NOMO-1 treated with dmso at 0.1 percent for 144 hours (cell line): ENCODE measurements at regions not wholly inside any gene's neighbourhood (a gene's known extent, or its start where the extent isn't known, plus 50 kb on each side); places are given as distances from the start of the nearest gene placed in this dataset.

Source experiments
- DNase-seq: peaks from one replicate; lab custom pipeline; 2025; ENCODE audit not compliant: unreplicated experiment; lab: John Stamatoyannopoulos, UW

DNA sequence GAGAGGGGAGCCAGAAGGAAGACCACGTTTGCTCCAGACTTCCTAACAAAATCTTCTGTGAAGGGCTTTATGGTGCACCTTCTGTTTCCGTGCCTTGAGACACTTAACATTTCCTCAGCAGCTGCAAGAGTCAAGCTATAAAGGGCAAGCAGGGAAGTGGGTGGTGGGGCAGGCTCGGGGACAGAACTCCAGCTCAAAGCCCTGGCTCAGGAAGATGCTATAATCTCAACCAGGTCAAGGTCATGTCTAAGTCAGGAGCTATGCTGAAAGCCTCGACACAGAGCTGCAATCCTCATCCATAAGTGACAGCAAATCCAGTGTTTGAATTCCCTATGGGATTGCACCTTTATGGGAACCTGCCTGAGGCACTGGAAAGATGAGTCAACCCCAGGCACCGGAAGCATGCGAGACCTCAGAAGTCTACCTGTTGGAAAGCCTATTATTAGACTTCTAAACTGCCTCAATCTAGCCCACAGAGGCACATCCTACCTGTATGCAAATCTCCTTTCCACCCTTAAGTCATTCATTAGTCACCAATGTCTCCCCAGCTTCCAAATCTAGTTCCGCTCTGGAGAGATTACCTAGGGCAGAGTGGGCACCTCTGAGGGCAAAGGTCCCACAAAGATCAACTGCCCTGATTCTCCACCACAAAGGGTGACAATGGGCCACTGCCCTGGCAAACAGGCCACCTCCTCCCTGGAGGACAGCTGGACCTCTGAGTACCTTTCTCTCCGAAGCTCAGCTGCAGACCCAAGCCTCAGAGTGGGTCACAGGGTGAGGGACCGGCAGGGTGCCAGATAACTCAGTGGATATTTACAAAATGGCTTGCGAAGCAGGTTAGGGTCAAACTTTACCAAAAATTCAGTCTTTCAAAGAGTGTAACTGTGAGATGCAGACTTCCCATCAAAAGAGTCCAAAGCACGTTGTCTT is 287.0 kb downstream of the CDC5L start:
- no peak for DNase-seq

DNA sequence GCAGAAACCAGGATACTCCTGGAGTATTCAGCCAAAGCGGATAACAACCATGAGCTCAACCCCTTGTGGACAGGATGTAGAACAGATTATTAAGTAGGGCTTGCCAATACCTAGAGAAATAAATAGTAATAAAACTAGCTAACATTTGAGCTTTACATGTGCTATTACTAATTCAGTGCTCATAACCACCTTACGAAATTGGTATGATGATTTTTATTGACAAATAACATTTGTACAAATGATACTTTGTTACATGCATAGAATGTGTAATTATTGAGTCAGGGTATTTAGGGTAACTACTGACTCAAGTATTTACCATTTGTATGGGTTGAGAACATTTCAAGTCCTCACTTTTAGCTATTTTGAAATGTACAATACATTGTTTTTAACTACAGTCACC is 287.9 kb downstream of the CDC5L start:
- no peak for DNase-seq

DNA sequence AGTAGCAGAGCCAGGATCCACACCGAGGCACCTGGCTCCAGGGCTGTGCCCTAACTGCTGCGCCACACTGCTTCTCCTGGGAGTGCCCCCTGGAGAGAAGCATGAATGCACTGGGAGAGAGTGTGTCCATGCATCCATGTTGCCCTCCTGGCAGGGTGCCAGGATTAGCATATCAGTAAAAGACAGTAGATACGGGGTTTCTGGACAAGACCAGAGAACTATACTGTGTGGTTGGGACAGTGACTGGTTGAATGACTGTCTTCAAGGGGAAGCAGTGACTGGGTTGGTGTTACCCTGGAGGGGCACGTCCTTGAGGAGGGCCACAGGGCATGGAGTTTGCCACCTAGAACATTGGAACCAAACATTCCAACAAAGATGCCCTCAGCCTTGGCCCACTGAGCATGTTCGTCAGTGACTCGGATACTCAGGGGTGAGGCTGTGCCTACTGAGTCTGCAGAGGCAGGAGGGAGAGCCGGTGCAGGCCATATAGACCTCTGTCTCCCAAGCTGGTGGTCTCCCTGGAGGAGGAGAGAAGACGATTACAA is 288.8 kb downstream of the CDC5L start:
- no peak for DNase-seq

DNA sequence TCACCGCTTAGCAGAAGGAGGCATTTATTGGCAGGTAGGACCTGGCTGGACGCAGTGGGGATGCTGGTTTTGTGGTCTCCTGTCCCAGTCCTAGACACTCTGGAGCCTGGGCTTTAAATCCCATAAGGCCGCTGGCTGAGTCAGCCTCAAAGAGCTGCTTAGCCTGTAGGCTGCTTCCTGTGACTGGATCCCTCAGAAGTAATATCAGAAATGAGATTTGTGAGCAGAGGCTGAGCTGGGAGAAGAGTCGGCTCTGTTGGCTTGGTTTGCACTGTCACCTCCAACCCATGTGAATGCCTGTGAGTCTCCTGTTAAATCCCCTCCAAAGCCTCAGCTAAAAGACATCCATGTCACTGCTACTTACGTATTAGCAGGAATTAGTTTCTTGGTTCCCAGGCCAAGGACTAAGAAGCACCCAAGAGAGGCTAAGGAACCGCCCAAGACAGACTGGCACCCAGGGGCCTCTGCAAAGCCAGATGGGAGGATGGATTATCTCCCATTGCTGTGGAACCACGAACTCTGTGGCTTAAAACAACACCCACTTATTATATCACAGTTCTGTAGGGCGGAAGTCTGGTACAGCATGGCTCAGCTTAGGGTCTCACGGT is 289.4 kb downstream of the CDC5L start:
- DNase-seq = no peak

DNA sequence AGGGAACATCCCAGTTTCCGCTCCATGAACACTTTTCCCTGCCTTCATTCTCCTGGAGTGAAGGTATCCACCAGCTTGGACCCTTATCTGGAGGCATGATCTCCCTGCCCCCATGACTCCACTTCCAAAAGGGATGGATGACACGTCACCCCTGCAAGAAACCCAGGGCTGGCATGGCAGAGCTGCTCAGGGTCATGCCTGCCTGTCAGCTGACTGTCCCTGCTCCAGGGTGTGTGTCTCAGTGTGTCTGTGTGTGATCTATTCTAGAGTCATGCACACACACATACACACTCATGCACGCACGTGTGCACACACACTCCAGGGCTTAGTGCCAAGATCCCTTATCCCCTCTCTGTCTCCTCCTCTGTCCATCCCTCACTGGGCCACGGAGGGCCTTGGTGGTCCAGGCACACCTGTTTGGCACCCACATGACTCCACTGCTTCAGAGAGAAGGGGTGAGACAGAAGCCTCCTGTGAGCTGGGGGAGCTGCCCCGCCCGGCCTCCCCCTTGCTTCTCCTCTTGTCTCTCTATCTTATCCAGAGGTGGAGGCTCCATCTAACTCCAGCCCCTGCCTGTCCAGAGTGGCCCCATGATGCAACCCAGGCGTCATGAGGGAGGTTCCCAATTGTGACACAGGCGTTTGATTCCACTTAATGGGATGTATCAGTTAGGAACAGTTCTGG is 290.9 kb downstream of the CDC5L start:
- DNase-seq = no peak

DNA sequence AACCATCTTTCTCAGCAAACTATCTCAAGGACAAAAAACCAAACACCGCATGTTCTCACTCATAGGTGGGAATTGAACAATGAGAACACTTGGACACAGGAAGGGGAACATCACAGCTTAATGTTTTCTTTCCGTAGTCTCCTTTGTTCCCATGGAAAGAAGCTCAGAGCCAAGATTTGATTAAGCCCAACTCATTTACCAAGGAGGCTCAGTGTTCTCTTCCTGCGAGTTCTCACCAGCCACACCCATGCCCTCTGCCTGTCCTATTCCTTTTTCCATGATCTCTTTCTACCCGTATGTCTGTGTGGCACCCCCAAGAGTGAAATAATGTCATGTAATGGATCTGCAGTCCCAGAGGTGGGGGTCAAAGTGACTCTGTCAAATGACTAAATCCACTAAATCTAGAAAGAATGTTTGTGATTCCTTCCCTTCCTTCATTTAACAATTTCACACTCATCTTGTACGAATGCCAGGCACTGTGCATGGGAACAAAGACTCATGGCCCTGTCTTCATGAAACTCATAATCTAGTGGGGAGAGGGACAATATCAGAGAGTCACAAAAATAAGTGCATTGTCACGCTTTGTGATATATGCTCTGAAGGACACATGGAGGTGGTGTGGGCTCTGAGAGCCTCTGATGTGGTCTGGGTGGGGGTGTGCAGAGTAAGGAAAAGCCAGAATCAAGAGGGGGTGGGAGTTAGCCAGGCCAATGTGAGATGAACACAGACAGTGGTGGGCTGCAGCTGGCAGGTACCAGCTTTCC is 292.1 kb downstream of the CDC5L start:
- no peak for DNase-seq

DNA sequence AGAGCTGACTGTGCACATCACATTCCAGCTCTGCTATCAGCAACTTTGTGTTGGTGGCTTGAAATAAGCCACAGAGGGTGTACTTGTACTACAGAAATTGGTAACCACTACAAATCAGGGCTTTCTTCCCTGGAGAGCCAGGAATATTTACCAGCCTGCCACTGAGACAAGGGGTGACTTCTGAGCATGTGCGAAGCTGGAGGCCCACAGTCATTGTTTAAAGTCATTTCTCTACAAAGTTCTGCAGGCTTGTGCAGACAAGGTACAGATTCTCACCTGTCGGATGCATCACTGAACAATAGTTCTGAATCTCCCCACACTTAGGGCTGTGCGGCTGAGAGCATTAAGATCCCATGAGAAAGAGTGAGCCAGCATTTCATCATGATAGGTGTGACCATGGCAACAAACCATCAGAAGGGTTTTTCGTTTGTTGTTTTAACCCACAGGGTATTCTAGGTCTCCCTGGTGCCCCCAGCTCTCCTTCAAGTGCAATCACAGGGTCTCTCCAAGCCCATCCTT is 292.8 kb downstream of the CDC5L start:
- no peak for DNase-seq

DNA sequence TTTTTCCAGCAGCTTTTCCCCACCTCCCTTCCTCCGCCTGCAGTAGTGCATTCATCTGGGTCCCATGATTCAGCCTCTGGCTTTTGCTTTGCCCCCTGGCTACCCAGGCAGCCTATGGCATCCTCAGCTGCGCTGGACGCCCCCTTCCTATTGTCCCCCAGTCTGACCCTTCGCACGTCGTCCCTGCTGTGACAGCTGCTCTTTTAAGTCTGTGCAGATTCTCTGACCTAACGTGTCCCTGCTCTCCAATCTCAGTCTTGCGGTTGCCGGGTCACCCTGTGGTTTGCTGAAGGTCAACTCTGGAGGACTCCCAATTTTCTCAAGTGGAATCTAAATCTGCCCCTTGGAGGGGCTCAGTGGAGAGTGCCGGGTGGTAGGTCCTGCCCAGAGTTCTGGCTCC is 294.3 kb downstream of the CDC5L start:
- no peak for DNase-seq

DNA sequence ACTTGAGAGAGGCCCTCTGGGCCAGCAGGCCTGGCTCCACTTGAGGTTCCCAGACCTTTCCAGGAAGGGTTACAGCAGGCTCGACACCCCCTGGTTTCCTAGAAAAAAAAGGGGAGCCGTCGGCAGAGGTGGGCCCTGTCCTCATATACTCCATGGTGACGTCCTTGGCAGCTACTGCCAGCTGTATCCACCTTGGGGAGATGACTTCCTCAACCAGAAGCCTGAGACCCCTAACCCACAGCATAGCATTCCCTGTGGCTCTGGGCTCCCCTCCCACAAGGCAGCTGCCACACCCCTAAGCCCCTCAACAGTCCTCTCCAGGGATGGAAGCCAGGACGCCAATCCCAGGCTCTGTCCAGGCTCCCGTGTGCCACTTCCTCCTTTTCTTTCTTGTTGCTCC is 294.8 kb downstream of the CDC5L start:
- DNase-seq = no peak

DNA sequence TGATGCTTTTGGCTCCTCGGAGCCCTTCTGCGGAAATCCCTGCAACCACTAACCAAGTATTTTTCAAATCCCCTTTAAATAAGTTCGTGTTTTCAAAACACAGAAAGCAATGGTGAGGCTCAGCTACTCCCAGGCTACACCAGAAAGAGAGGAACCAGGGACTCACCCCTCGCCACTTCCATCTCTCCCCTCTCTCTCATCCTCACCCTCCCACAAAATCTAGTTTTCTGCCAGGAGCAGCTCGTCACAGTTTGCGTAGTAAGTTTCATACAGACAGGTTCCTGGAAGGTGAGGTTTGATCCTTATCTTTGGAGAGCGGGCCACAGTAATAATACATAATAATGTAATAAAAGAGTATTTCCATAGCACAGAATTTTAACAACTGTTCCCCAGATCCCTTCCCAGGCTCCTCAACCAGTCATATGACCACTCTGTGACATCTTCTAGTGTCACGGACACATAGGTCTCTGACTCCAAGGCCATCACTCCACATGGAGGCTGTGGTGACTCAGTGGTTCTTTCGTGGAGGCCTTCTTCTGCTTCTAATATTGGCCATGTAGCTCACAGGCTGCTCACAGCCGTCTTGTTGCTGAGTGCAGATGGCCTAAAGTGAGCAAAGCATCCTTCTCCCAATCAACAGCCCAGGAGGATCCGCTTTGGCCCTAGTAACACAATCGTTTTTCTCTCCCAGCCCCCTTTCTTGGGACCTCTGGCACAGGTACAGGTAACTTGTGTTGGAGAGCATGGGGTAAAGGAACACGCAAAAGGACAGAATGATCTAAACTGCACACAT is 295.7 kb downstream of the CDC5L start:
- DNase-seq = no peak

DNA sequence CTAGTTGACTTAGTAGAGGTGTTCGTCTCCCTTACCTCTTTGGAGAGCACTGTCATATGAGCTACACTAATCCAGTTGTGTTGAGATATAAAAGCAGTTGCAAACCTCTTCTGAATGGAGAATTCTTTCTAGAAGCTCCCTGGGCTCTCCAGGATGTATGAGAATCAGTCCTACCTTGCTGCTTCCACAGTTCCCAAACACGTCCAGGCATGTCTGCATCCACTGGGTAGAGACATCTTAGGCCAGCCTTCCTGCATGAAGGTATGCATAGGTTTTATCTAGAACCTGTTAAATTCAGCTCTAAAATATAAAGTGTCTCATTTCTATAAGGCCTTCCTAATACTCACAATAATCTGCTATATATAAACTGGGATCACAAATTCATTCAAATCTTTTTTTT is 297.7 kb downstream of the CDC5L start:
- no peak for DNase-seq

DNA sequence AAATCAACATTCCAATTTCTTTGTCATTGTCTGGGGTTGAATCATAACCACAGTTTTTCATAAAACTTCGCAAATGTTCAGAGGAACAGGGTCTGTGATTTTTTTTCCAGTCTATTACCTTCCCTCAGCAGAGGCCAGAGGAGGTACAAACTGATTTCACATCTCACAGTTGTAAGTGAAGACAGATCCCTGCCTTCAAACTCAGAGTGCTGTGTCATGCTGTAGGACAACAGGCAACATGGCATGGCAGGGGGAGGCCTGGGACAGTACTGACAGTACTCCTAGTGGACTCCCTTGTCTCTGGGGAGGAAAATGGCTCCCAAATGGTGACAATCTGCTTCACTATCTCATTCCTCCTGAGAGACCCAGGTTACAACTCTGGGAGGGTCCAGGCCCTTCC is 308.6 kb downstream of the CDC5L start:
- no peak for DNase-seq

DNA sequence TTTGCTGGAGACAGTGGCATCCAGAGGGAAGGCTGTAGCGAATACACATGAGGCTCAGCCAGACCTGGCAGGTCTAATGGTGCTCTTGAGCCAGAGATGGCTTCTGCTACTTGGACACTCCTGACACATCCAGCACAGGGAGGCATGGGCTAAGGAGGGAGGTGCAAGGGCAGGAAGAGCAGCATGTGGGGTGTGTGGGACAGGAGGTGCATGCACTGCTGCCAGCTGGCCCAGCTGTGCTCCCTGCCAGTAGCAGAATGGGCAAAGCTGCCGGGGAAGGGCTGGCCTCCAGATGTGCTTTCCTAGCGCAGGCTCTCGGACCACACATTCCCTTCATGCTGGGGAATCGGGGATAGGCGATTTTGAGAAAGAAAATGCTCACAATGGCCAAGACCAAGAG is 309.2 kb downstream of the CDC5L start:
- DNase-seq = no peak

DNA sequence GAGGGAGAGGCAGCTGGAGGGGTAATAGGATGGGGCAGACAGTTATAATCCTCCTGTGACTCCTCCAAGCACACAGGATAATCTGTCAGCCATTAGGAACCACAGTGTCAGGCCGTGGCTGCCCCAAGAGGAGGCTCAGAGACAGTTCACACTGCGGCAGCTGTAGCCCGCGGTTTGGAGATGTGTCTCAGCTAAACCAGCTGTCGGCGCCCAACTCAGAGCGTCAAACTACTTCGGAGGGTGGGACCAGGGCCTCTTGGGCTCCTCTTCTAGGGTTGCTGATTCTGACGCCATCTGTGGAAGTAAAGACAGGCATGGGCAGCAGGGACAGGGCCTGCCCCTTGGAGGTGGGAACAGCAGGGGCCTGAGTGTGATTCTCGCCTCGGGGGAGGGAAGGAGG is 309.8 kb downstream of the CDC5L start:
- no peak for DNase-seq

DNA sequence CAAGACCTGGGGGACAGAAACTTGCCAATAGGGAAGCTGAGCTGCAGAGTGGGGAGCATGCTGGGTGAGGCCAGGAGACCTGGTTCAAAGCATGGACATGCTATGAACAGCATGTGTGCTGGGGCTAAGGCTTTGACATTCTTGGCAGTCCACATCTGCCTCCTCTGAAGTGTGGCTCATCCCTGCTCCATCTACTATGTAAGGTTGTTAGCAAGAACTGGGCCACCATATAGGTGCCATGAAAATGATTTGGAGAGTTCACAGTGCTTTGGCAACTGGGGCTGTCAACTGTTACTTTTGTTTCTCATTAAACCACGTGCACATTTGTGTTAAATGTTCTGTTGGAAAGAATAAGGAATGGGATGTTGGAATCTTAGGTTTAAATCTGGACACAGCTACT is 311.1 kb downstream of the CDC5L start:
- no peak for DNase-seq

DNA sequence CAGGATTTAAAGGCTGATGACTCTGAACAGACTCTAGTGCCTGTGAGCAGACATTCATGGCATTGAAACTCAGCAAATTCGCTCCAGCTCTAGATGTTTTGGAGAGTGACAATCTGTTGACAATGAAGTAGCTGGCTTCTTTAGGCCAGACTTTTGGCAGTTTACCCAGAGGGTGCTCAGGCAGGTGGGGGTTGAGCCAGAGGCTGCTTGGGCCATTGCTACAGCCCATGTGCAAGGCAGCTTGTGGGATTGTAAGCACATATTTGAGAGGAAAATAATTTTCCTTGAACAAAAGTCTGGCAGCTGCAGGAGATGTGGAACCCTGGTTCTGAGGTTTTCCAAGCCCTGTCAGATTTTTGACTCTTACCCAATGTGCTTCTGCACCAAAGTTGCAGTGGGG is 311.6 kb downstream of the CDC5L start:
- DNase-seq = no peak

DNA sequence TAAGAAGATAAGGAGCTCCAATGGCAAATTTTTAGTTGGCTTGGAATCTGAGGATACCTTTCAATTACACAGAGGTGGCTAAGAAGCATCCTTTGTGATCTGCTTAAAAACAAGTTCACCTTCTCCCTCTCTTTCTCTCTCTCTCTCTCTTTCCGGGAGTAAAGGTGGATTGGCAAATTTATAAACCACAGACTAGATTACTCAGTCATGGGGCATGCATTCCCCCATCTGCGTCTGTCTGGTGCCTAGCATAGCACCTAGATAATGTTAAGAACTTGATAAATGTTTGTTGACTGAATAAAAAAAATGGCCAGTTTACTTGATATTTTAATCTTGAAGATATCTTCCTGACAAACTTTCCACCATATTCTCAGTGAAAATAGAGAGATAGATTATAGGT is 312.3 kb downstream of the CDC5L start:
- DNase-seq = no peak

DNA sequence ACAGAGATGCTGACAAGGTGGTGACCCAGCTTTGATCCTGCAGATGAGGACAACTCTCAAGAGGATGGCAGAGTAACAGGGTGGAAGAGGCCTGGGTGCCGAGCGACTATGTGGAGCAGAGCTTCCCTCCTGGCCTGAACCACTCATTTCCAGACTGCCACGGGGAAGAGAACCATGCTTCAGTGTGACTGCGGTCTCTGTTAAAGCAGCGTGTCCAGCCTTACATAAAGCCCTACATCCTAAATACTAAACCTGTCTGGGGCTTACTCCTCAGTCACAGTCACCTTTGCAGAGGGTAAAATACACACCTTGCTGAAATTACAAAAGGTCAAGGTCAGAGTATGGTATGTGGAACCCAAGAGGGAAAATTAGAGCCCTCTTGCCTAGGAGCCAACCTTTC is 312.9 kb downstream of the CDC5L start:
- DNase-seq = no peak

DNA sequence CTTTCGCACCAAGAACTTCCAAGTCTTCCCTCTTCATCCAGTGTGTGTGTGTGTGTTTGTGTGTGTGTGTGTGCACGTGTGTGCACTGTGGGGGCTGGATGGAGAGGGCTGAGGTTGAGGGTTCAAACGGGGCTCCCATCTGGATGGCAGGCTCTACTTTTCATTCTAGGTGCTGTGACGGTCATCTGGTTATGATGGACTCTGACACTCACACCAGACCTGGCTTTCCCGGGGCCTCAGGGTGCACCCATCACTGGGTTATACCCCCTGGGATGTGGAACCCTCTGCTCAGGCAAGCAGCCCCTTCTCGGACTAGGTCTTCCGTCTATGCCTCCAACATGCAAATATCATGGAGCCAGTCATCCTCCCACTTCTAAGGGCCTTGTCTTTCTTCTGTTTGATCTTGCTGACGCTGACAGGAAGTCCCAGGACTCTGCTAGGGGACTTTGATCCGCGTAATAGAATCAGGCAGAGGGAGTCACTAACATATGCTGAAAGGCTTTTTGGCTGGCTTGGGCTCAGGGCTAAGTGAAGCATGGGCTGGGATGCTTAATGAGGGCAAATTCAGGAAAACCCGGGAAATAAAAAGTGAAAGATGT is 313.6 kb downstream of the CDC5L start:
- DNase-seq = no peak

DNA sequence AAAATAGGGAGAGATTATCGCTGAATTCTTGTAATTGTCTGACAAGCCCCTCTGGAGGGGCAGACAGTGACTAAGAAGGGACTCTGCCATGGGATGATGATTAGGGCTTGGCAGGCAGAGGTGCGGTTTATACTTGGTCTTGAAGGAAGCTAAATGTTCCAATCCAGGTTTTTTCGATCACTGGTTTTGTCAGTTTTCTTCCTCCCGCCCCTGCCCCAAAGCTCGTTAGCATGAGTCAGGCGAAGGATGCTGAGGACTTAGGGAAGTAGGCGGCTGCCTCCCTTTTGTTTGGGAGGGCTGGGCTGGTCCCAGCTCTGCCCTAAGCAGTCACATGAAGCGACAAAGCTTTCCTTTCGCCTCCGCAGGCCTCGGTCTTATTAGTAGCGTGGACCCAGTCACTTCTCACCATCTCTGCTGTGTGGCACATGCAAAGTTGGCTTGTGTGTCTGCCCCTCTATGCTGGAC is 314.2 kb downstream of the CDC5L start:
- no peak for DNase-seq
